ENCODE measurements at regions not wholly inside any gene's neighbourhood (a gene's known extent, or its start where the extent isn't known, plus 50 kb on each side); places are given as distances from the start of the nearest gene placed in this dataset.

DNA sequence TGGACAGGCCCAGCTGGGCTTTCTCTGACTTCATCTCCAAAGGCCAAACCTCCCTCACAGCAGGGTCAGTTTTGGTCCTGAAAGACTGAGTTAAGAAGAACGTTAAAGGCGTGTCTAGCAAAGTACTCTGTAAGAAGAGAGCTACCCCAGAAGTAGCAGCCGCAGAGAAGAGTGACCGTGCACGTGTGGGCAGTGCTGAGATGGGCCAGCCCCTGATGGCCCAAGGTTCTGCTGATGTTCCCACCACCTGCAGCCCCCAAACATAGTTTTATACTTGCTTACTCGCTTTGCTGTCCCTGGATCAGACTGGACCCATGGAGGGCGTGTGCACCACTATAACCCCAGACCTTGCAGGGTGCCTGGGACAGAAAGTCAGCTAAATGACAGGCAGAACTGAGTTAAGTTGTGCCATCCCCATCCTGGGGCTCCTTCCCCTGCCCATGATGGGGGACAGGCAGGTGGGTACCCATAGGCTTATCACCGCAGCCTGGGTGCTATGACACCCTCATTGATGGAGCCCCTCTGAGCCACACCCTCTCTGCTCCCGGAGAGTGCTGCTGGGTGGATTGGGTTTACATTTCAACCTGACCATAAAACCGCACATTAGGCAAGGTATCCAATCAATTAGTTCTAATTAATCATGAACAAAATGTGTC is 367.3 kb upstream of the HS6ST1 start:
- Histone ChIP-seq H3K9me3 (replicated peaks; ENCODE audit: control insufficient read depth, insufficient read depth, low read length) (no peaks in the 10 kb centered on the region), H3K79me2 (ENCODE audit: control insufficient read depth, insufficient read depth, low read length) (no peaks in the 10 kb centered on the region), H3K4me1 (ENCODE audit: control insufficient read depth, extremely low read depth, insufficient read depth, low read length) (no peaks in the 10 kb centered on the region), H3K27ac (ENCODE audit: insufficient read depth, low read depth, low read length) (no peak overlapping the region), H3K9ac (replicated peaks; ENCODE audit: extremely low read depth, insufficient read depth, low read length) (no peak overlapping the region), H3K4me3 (replicated peaks in 1 of 3; ENCODE audit: insufficient read depth in 1 of 3, low read depth in 1 of 3, low read length in 3 of 3) (no peak overlapping the region), H3K9me1 (replicated peaks; ENCODE audit: control insufficient read depth, extremely low read depth, insufficient read depth, low read length) (no peaks in the 10 kb centered on the region), H3K4me2 (ENCODE audit: insufficient read depth, low read length) (no peak overlapping the region), H3K27me3 (ENCODE audit: control insufficient read depth in 2 of 2, insufficient read depth in 2 of 2, low read length in 2 of 2) (no peaks in the 10 kb centered on the region), H3K36me3 (ENCODE audit: control insufficient read depth in 2 of 2, extremely low read depth in 1 of 2, insufficient read depth in 2 of 2, low read length in 2 of 2) (no peaks in the 10 kb centered on the region), H4K20me1 (replicated peaks; ENCODE audit: control insufficient read depth, extremely low read depth, insufficient read depth, low read length) (no peaks in the 10 kb centered on the region), H2AFZ (ENCODE audit: low read depth, low read length) (no peak overlapping the region)
- POLR2A ChIA-PET, result no interaction called here
- BruUV-seq (replicated peaks), result no TSS peak
- dilution Hi-C loops (cut with MboI; ENCODE audit: extremely low pct_ligation_motif_present, low sequenced_read_pairs), result no loop called here
- FAIRE-seq, result no peak
- TF ChIP-seq MYC (IDR thresholded peaks at IDR 0.05; ENCODE audit: low read depth, low read length) (no peak), POLR2A (IDR thresholded peaks at IDR 0.05; ENCODE audit: low read depth, low read length) (no peak), EZH2 (IDR thresholded peaks at IDR 0.05; ENCODE audit: borderline replicate concordance, low read depth, low read length, severe bottlenecking) (no peak), GATA2 (IDR thresholded peaks at IDR 0.05; ENCODE audit: insufficient read depth, insufficient read length, low read depth, low read length) (no peak), JUN (IDR thresholded peaks at IDR 0.05; ENCODE audit: borderline replicate concordance, insufficient read depth, insufficient read length, low read depth) (no peak), POLR2AphosphoS5 (IDR thresholded peaks at IDR 0.05; ENCODE audit: insufficient read depth, low read depth, low read length) (no peak), FOS (IDR thresholded peaks at IDR 0.05; ENCODE audit: borderline replicate concordance, insufficient read depth, low read length) (no peak)
- TF ChIP-seq, protein P1, sequence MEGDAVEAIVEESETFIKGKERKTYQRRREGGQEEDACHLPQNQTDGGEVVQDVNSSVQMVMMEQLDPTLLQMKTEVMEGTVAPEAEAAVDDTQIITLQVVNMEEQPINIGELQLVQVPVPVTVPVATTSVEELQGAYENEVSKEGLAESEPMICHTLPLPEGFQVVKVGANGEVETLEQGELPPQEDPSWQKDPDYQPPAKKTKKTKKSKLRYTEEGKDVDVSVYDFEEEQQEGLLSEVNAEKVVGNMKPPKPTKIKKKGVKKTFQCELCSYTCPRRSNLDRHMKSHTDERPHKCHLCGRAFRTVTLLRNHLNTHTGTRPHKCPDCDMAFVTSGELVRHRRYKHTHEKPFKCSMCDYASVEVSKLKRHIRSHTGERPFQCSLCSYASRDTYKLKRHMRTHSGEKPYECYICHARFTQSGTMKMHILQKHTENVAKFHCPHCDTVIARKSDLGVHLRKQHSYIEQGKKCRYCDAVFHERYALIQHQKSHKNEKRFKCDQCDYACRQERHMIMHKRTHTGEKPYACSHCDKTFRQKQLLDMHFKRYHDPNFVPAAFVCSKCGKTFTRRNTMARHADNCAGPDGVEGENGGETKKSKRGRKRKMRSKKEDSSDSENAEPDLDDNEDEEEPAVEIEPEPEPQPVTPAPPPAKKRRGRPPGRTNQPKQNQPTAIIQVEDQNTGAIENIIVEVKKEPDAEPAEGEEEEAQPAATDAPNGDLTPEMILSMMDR (IDR thresholded peaks at IDR 0.05; ENCODE audit: extremely low read depth in 1 of 2, insufficient read depth in 1 of 2, low read depth in 1 of 2, low read length in 2 of 2), result no peak
- TF ChIP-seq, protein P2, sequence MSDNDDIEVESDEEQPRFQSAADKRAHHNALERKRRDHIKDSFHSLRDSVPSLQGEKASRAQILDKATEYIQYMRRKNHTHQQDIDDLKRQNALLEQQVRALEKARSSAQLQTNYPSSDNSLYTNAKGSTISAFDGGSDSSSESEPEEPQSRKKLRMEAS (IDR thresholded peaks at IDR 0.05; ENCODE audit: insufficient read depth, insufficient read length), result no peak
- intact Hi-C loops (cut with micrococcal nuclease), result no loop called here
- DNase-seq (ENCODE audit: low read depth, low spot score), result no peak
- CTCF ChIA-PET, result no interaction called here
